Activated CD8-positive, alpha-beta memory T cell treated with anti-CD3 and anti-CD28 coated beads for 48 hours (primary cell): ENCODE measurements at regions not wholly inside any gene's neighbourhood (a gene's known extent, or its start where the extent isn't known, plus 50 kb on each side); places are given as distances from the start of the nearest gene placed in this dataset.
"Not testable (repeated sequence)": the region's sequence is repeated elsewhere in the genome, so short reads cannot be mapped to it uniquely, and the experiment has no call there.

Experiments used
- DNase-seq, 3 experiments: peaks; one replicate each; pipeline ENCODE4 v3.0.0-alpha.2; 2020; ENCODE audit warnings: low read depth in 2 of 3, low spot score in 2 of 3

- no peak for DNase-seq
Measured at GRCh38 chr7:25436413-25436812, 208.1 kb upstream of the NPVF start.

GRCh38 chr7:25437308-25437707, 209.0 kb upstream of the NPVF start:
- DNase-seq = no peak

GRCh38 chr7:25444991-25445390, 216.7 kb upstream of the NPVF start:
- no peak for DNase-seq

GRCh38 chr7:25448301-25448700, 220.0 kb upstream of the NPVF start:
- no peak for DNase-seq

GRCh38 chr7:25454020-25454419, 225.7 kb upstream of the NPVF start:
- no peak for DNase-seq

GRCh38 chr7:25454562-25455041, 226.3 kb upstream of the NPVF start:
- no peak for DNase-seq

- DNase-seq = no peak
Measured at GRCh38 chr7:25455683-25456251, 227.5 kb upstream of the NPVF start.

GRCh38 chr7:25456467-25457171, 228.3 kb upstream of the NPVF start:
- DNase-seq = no peak

GRCh38 chr7:25459057-25459456, 230.8 kb upstream of the NPVF start:
- no peak for DNase-seq

GRCh38 chr7:25460433-25460832, 232.1 kb upstream of the NPVF start:
- no peak for DNase-seq

GRCh38 chr7:25469669-25470068, 241.4 kb upstream of the NPVF start:
- DNase-seq = no peak

GRCh38 chr7:25476863-25477499, 248.7 kb upstream of the NPVF start:
- no peak for DNase-seq

- DNase-seq = not testable (repeated sequence)
Measured at GRCh38 chr7:25478221-25478620, 249.9 kb upstream of the NPVF start.

- no peak for DNase-seq
Measured at GRCh38 chr7:25478925-25479324, 250.6 kb upstream of the NPVF start.

GRCh38 chr7:25481891-25482290, 253.6 kb upstream of the NPVF start:
- no peak for DNase-seq

- no peak for DNase-seq
Measured at GRCh38 chr7:25482631-25483030, 254.3 kb upstream of the NPVF start.

GRCh38 chr7:25485026-25485425, 256.7 kb upstream of the NPVF start:
- no peak for DNase-seq

GRCh38 chr7:25486656-25487055, 258.4 kb upstream of the NPVF start:
- no peak for DNase-seq

GRCh38 chr7:25493805-25494366, 265.6 kb upstream of the NPVF start:
- no peak for DNase-seq

GRCh38 chr7:25494896-25495295, 266.6 kb upstream of the NPVF start:
- no peak for DNase-seq

GRCh38 chr7:25495342-25496250, 267.3 kb upstream of the NPVF start:
- no peak for DNase-seq
